RWPE1 (cell line): ENCODE measurements at regions not wholly inside any gene's neighbourhood (a gene's known extent, or its start where the extent isn't known, plus 50 kb on each side); places are given as distances from the start of the nearest gene placed in this dataset.

Experiments used
- CTCF ChIA-PET: fragments of 350-600 bp; sonication (Branson Sonifier 250); formaldehyde crosslinking; extraction: SDS; loops from one replicate; lab custom pipeline; 2021; lab: Yijun Ruan, JAX
- POLR2A ChIA-PET: fragments of 400-600 bp; formaldehyde crosslinking; extraction: SDS; loops from one replicate; lab custom pipeline; 2020; ENCODE audit warnings: antibody characterized with exemption; ENCODE audit not compliant: low non-redundant PET; lab: Yijun Ruan, JAX
- DNase-seq: peaks from one replicate; pipeline ENCODE4 v3.0.0; 2012; ENCODE audit warnings: low spot score
- H3K27ac ChIP-seq: fragments of 450-650 bp; 2 replicates; pipeline ENCODE4 v1.5.1; 2017
- TF ChIP-seq, protein P1 (sequence below): fragments of 450-650 bp; conservative IDR thresholded peaks from 2 replicates; pipeline ENCODE4 v1.5.1; 2017; ENCODE audit warnings: low read depth, mild to moderate bottlenecking

DNA sequence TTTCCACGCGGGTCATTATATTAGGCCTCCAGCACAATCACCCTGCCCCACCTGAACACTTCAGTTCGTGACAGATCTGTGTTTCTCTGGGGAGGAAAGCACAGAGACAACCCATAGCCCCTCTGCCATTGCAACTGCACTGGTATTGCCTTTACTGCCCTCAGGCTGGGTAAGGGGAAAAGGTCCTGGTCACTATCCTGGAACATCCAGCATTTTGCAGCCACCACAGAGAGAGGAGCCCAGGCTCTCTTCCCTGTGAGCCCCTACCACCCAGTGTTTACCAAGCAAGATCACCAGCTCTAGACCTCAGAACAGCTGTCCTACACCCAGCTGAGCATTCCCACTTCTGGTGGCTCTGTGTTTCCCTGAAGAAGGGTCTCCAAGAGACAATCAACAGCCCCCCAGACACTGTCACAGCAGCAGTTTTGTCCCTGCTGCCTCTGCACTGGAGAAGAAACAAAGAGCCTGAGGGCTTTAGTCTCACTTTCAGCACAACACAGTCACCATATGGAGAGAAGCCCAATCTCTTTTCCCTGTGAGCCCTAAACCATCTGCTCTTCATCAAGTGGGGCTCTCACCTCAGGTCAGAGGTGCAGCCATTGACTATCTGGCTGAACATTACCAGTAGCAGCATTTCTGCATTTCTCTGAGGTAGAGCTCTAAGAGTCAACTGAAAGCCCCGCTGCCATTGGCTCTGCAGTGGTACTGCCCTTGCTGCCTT, 655.2 kb upstream of the FAM174A start:
- ChIA-PET POLR2A (no interaction called here), CTCF (interaction anchor here (0.7 kb wide), 1 partner anchor 986 kb away, joined by 5 read pairs; no protein-coding TSS in a partner anchor)
- DNase-seq, result no peak
- TF ChIP-seq, protein P1, sequence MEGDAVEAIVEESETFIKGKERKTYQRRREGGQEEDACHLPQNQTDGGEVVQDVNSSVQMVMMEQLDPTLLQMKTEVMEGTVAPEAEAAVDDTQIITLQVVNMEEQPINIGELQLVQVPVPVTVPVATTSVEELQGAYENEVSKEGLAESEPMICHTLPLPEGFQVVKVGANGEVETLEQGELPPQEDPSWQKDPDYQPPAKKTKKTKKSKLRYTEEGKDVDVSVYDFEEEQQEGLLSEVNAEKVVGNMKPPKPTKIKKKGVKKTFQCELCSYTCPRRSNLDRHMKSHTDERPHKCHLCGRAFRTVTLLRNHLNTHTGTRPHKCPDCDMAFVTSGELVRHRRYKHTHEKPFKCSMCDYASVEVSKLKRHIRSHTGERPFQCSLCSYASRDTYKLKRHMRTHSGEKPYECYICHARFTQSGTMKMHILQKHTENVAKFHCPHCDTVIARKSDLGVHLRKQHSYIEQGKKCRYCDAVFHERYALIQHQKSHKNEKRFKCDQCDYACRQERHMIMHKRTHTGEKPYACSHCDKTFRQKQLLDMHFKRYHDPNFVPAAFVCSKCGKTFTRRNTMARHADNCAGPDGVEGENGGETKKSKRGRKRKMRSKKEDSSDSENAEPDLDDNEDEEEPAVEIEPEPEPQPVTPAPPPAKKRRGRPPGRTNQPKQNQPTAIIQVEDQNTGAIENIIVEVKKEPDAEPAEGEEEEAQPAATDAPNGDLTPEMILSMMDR, result no peak
- no peak overlapping the region for H3K27ac ChIP-seq

DNA sequence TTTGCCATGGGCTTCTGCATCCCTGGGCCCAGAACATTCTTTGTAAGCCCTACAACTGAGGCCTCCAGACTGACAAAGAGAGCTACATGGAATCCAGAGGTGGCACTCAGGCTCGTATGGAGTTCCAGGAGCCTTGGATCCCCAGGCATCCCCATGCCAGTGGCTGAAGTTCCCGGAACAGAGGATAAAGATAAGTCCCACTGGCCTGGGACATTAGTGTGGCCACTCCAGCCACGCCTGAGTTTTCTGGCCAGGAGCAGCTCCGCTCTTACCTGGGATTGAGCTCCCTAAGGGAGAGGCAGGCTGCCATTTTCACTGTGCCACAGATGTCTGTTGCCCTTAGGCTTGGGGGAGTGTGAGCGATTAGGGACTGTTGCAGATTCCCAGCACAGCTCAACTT, 656.3 kb upstream of the FAM174A start:
- ChIA-PET CTCF (no interaction called here), POLR2A (no interaction called here)
- DNase-seq, result no peak
- TF ChIP-seq, protein P1, result no peak
- H3K27ac ChIP-seq, result no peak overlapping the region

DNA sequence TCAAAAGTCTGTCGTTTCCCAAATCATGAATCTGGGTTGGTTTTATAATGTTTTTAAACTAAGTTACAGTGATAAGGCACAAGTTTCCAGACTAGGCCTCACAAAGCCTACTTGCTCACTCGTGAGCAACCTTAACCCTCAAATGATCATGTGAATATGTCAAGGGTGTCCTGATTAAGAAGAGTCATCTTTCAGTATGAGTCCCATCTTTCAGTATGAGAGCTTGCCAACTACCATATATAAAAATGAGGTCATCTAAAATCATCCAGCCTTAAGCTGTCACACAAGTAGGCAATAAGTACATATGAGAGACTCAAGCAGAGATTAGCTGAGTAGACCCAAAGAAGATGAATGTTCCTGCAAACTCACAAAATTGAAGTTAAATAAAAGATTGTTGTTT, 668.4 kb upstream of the FAM174A start:
- ChIA-PET POLR2A (no interaction called here), CTCF (interaction anchor here (0.6 kb wide), 1 partner anchor 53 kb away, joined by 3 read pairs; no protein-coding TSS in a partner anchor)
- H3K27ac ChIP-seq, result no peak overlapping the region
- TF ChIP-seq, protein P1, result no peak
- no peak for DNase-seq

GRCh38 chr5:99865159-99865558, 670.0 kb upstream of the FAM174A start:
- ChIA-PET CTCF (interaction anchor here (0.6 kb wide), 1 partner anchor 105 kb away, joined by 3 read pairs; no protein-coding TSS in a partner anchor), POLR2A (no interaction called here)
- TF ChIP-seq, protein P1, result no peak

DNA sequence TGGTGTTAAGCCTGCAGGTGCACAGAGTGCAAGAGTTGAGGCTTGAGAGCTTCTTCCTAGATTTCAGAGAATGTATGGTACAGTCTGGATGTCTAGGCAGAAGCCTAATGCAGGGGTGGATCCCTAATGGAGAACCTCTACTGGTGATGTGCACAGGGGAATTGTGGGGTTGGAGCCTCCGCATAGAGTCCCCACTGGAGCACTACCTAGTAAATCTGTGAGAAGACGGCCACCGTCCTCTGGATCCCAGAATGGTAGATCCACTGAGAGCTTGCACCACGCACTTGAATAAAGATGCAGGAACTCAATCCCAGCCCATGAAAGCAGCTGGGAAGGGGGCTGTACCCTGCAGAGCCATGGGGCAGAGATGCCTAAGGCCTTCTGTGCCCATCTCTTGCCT, 699.4 kb upstream of the FAM174A start:
- no peak overlapping the region for H3K27ac ChIP-seq
- ChIA-PET POLR2A (no interaction called here), CTCF (interaction anchor here (0.6 kb wide), 1 partner anchor 106 kb away, joined by 3 read pairs; no protein-coding TSS in a partner anchor)
- TF ChIP-seq, protein P1, result no peak
- DNase-seq, result no peak

More at GRCh38 chr5:99865159-99865558, 670.0 kb upstream of the FAM174A start:
- DNase-seq, result no peak
- no peak overlapping the region for H3K27ac ChIP-seq

- H3K27ac ChIP-seq, result no peak overlapping the region
- no peak for DNase-seq
- TF ChIP-seq, protein P1, result no peak
- ChIA-PET CTCF (no interaction called here), POLR2A (no interaction called here)
Observed at GRCh38 chr5:99827136-99827535, 708.0 kb upstream of the FAM174A start.
